ENCODE measurements at regions not wholly inside any gene's neighbourhood (a gene's known extent, or its start where the extent isn't known, plus 50 kb on each side); places are given as distances from the start of the nearest gene placed in this dataset.

GRCh38 chr17:10999484-10999883 is 161.6 kb upstream of the PIRT start:
- TF ChIP-seq POLR2A (IDR thresholded peaks at IDR 0.05) (no peak), POLR2AphosphoS5 (IDR thresholded peaks at IDR 0.05) (no peak), CTCF (IDR thresholded peaks at IDR 0.05 in 8 of 11, conservative IDR thresholded peaks at IDR 0.05 in 3 of 11) (no peak)

All from spleen (tissue), 7 donors.